ENCODE measurements at regions not wholly inside any gene's neighbourhood (a gene's known extent, or its start where the extent isn't known, plus 50 kb on each side); places are given as distances from the start of the nearest gene placed in this dataset.

- H3K9me1 ChIP-seq (replicated peaks; ENCODE audit: control insufficient read depth, extremely low read depth, insufficient read depth, low read length), result no peaks in the 10 kb centered on the region
- no peaks in the 10 kb centered on the region for H3K9me3 ChIP-seq (replicated peaks; ENCODE audit: control insufficient read depth, insufficient read depth, low read length)
- BruUV-seq (replicated peaks), result no TSS peak
- no peak overlapping the region for H3K9ac ChIP-seq (replicated peaks; ENCODE audit: extremely low read depth, insufficient read depth, low read length)
- no peak for FAIRE-seq
- no peaks in the 10 kb centered on the region for H3K36me3 ChIP-seq (ENCODE audit: control insufficient read depth in 2 of 2, extremely low read depth in 1 of 2, insufficient read depth in 2 of 2, low read length in 2 of 2)
- no peaks in the 10 kb centered on the region for H4K20me1 ChIP-seq (replicated peaks; ENCODE audit: control insufficient read depth, extremely low read depth, insufficient read depth, low read length)
- intact Hi-C loops (cut with micrococcal nuclease), result no loop called here
- TF ChIP-seq POLR2AphosphoS5 (IDR thresholded peaks at IDR 0.05; ENCODE audit: insufficient read depth, low read depth, low read length) (no peak), MAX (IDR thresholded peaks at IDR 0.05; ENCODE audit: insufficient read depth, insufficient read length) (no peak), JUN (IDR thresholded peaks at IDR 0.05; ENCODE audit: borderline replicate concordance, insufficient read depth, insufficient read length, low read depth) (no peak), EZH2 (IDR thresholded peaks at IDR 0.05; ENCODE audit: borderline replicate concordance, low read depth, low read length, severe bottlenecking) (no peak), FOS (IDR thresholded peaks at IDR 0.05; ENCODE audit: borderline replicate concordance, insufficient read depth, low read length) (no peak), GATA2 (IDR thresholded peaks at IDR 0.05; ENCODE audit: insufficient read depth, insufficient read length, low read depth, low read length) (no peak), POLR2A (IDR thresholded peaks at IDR 0.05; ENCODE audit: low read depth, low read length) (no peak), CTCF (IDR thresholded peaks at IDR 0.05; ENCODE audit: extremely low read depth in 1 of 2, insufficient read depth in 1 of 2, low read depth in 1 of 2, low read length in 2 of 2) (no peak)
- ChIA-PET POLR2A (no interaction called here), CTCF (interaction anchor here (1.2 kb wide), 1 partner anchor 8 kb away, joined by 3 read pairs; no protein-coding TSS in a partner anchor)
- no peak overlapping the region for H3K4me3 ChIP-seq (replicated peaks in 1 of 3; ENCODE audit: insufficient read depth in 1 of 3, low read depth in 1 of 3, low read length in 3 of 3)
- no peaks in the 10 kb centered on the region for H3K27me3 ChIP-seq (ENCODE audit: control insufficient read depth in 2 of 2, insufficient read depth in 2 of 2, low read length in 2 of 2)
- DNase-seq (ENCODE audit: low read depth, low spot score), result no peak
- H3K4me1 ChIP-seq (ENCODE audit: control insufficient read depth, extremely low read depth, insufficient read depth, low read length), result no peaks in the 10 kb centered on the region
- H3K27ac ChIP-seq (ENCODE audit: insufficient read depth, low read depth, low read length), result no peak overlapping the region
- no peaks in the 10 kb centered on the region for H3K79me2 ChIP-seq (ENCODE audit: control insufficient read depth, insufficient read depth, low read length)
- H3K4me2 ChIP-seq (ENCODE audit: insufficient read depth, low read length), result no peak overlapping the region
- dilution Hi-C loops (cut with MboI; ENCODE audit: extremely low pct_ligation_motif_present, low sequenced_read_pairs), result no loop called here
- no peak overlapping the region for H2AFZ ChIP-seq (ENCODE audit: low read depth, low read length)
Observed at GRCh38 chr6:43921548-43922425, 151.8 kb downstream of the VEGFA start.

Measured in endothelial cell of umbilical vein (primary cell).